Thyroid gland (tissue), 4 donors: ENCODE measurements at regions not wholly inside any gene's neighbourhood (a gene's known extent, or its start where the extent isn't known, plus 50 kb on each side); places are given as distances from the start of the nearest gene placed in this dataset.

Experiments
- DNase-seq, 2 donors: peaks; one replicate each; pipeline ENCODE4 v3.0.0-alpha.2; 2019
- H3K27ac ChIP-seq, 3 donors: fragments of 200-600 bp; sonication (generic); 1 replicate in 2 of 3; 2 replicates in 1 of 3; pipeline ENCODE4 v1.5.1; 2016 to 2019; ENCODE audit warnings: mild to moderate bottlenecking in 1 of 3, moderate library complexity in 1 of 3
- H3K27me3 ChIP-seq: fragments of 200-600 bp; sonication (generic); one replicate; pipeline ENCODE4 v1.5.1; 2019
- H3K36me3 ChIP-seq, 2 donors: fragments of 200-600 bp; sonication (generic); one replicate each; pipeline ENCODE4 v1.5.1; 2016 to 2019
- H3K4me1 ChIP-seq, 2 donors: fragments of 200-600 bp; sonication (generic); one replicate each; pipeline ENCODE4 v1.5.1; 2017 to 2019
- H3K4me3 ChIP-seq, 3 donors: fragments of 200-600 bp; sonication (generic); replicated peaks in 1 of 3; 1 replicate in 2 of 3; 2 replicates in 1 of 3; pipeline ENCODE4 v1.5.1; 2016; ENCODE audit warnings: mild to moderate bottlenecking in 1 of 3
- H3K9me3 ChIP-seq: fragments of 200-600 bp; sonication (generic); one replicate; pipeline ENCODE4 v1.5.1; 2017
- CTCF ChIP-seq, 6 experiments: fragments of 200-600 bp in 3 of 6; fragments of 450-650 bp in 3 of 6; sonication (generic) in 3 of 6; IDR thresholded peaks; one replicate each; pipeline ENCODE4 v1.5.1; 2016 to 2019; ENCODE audit warnings: antibody characterized with exemption in 6 of 6, mild to moderate bottlenecking in 2 of 6, inconsistent platforms in 1 of 6, moderate library complexity in 1 of 6
- POLR2A ChIP-seq, 2 donors: fragments of 450-650 bp; IDR thresholded peaks; one replicate each; pipeline ENCODE4 v1.6.1; 2017; ENCODE audit warnings: antibody characterized with exemption in 2 of 2, mild to moderate bottlenecking in 2 of 2, moderate library complexity in 1 of 2
- WGBS, 2 donors: methylation state at CpG; one replicate each; pipeline ENCODE4 v1.1.5; 2017; 5-methylcytosine and 5-hydroxymethylcytosine counted together
- intact Hi-C: fragments of 100-400 bp; cut with DNase I; formaldehyde crosslinking; loops from one replicate; pipeline ENCODE4 v1.15.1; 2023

GRCh38 chr9:113715086-113715485 lies 161.0 kb upstream of the ZNF618 start:
- H3K36me3 ChIP-seq = no peaks in the 10 kb centered on the region
- intact Hi-C loops = no loop called here
- no peak overlapping the region for H3K4me3 ChIP-seq
- peaks cover 3 to 13% of the 10 kb centered on the region in 2 donors for H3K4me1 ChIP-seq
- H3K27ac ChIP-seq = peak overlapping the region; percentile 50 to 69 (median 58)
- H3K27me3 ChIP-seq = no peaks in the 10 kb centered on the region
- H3K9me3 ChIP-seq = no peaks in the 10 kb centered on the region
- TF ChIP-seq POLR2A (IDR thresholded peaks at IDR 0.05) (no peak), CTCF (IDR thresholded peaks at IDR 0.05) (no peak)
- DNase-seq = peak; percentile 96 to 97
- 20 to 36% methylated on average over 2 to 5 of the region's 5 CpGs for WGBS, 2 donors

- intact Hi-C loops = no loop called here
- no peaks in the 10 kb centered on the region for H3K36me3 ChIP-seq
- H3K4me3 ChIP-seq = no peak overlapping the region
- no peaks in the 10 kb centered on the region for H3K27me3 ChIP-seq
- peaks cover 3 to 6% of the 10 kb centered on the region in 2 donors for H3K4me1 ChIP-seq
- no peaks in the 10 kb centered on the region for H3K9me3 ChIP-seq
- DNase-seq = no peak
- TF ChIP-seq CTCF (IDR thresholded peaks at IDR 0.05) (no peak), POLR2A (IDR thresholded peaks at IDR 0.05) (no peak)
- no peak overlapping the region for H3K27ac ChIP-seq
- WGBS, 2 donors = 85 to 95% methylated on average over 1 of the region's 1 CpG
Measured at GRCh38 chr9:113719919-113720318, 156.2 kb upstream of the ZNF618 start.

GRCh38 chr9:113720495-113720894 lies 155.6 kb upstream of the ZNF618 start:
- peaks cover 1 to 6% of the 10 kb centered on the region in 2 donors for H3K4me1 ChIP-seq
- no peaks in the 10 kb centered on the region for H3K36me3 ChIP-seq
- peak in 1 of 2 donors; percentile 31 for DNase-seq
- TF ChIP-seq POLR2A (IDR thresholded peaks at IDR 0.05) (no peak), CTCF (IDR thresholded peaks at IDR 0.05) (no peak)
- no peaks in the 10 kb centered on the region for H3K9me3 ChIP-seq
- 59% methylated on average over 4 of the region's 4 CpGs for whole genome bisulfite sequencing, 2 donors
- no peaks in the 10 kb centered on the region for H3K27me3 ChIP-seq
- H3K4me3 ChIP-seq = no peak overlapping the region
- intact Hi-C loops = no loop called here
- no peak overlapping the region for H3K27ac ChIP-seq

- H3K27ac ChIP-seq = no peak overlapping the region
- WGBS, 2 donors = 89 to 90% methylated on average over 1 of the region's 1 CpG
- H3K4me3 ChIP-seq = no peak overlapping the region
- TF ChIP-seq POLR2A (IDR thresholded peaks at IDR 0.05) (no peak), CTCF (IDR thresholded peaks at IDR 0.05) (no peak)
- no peaks in the 10 kb centered on the region for H3K9me3 ChIP-seq
- no peaks in the 10 kb centered on the region for H3K27me3 ChIP-seq
- H3K4me1 ChIP-seq = peaks cover 0 to 6% of the 10 kb centered on the region in 2 donors
- no peaks in the 10 kb centered on the region for H3K36me3 ChIP-seq
- DNase-seq = no peak
- intact Hi-C loops = no loop called here
Measured at GRCh38 chr9:113721856-113722255, 154.3 kb upstream of the ZNF618 start.

- intact Hi-C loops = no loop called here
- DNase-seq = no peak
- Histone ChIP-seq H3K27me3 (no peaks in the 10 kb centered on the region), H3K27ac (no peak overlapping the region), H3K4me3 (no peak overlapping the region), H3K4me1 (no peaks in the 10 kb centered on the region), H3K36me3 (no peaks in the 10 kb centered on the region), H3K9me3 (no peaks in the 10 kb centered on the region)
- 81 to 87% methylated on average over 6 of the region's 6 CpGs for WGBS, 2 donors
- no peak for TF ChIP-seq POLR2A (IDR thresholded peaks at IDR 0.05)
- no peak for TF ChIP-seq CTCF (IDR thresholded peaks at IDR 0.05)
Measured at GRCh38 chr9:113724202-113724601, 151.9 kb upstream of the ZNF618 start.
